Body of pancreas (tissue), 4 donors: ENCODE measurements at regions not wholly inside any gene's neighbourhood (a gene's known extent, or its start where the extent isn't known, plus 50 kb on each side); places are given as distances from the start of the nearest gene placed in this dataset.
"Not testable (repeated sequence)": the region's sequence is repeated elsewhere in the genome, so short reads cannot be mapped to it uniquely, and the experiment has no call there.

Experiments
- ATAC-seq: fragments of 150-250 bp; one replicate; pipeline ENCODE4 v1.9.1; 2016
- DNase-seq, 4 donors: peaks; one replicate each; pipeline ENCODE4 v3.0.0-alpha.2; 2019
- H3K27ac ChIP-seq, 4 donors: fragments of 200-600 bp; sonication (generic); 1 replicate in 3 of 4; 2 replicates in 1 of 4; pipeline versions ENCODE4 v1.5.1 to v1.6.1; 2016 to 2019; ENCODE audit warnings: mild to moderate bottlenecking in 1 of 4, mixed read lengths in 1 of 4, moderate library complexity in 1 of 4
- H3K27me3 ChIP-seq, 2 donors: fragments of 200-600 bp; sonication (generic); one replicate each; pipeline ENCODE4 v1.6.0; 2016; ENCODE audit warnings: mild to moderate bottlenecking in 1 of 2
- H3K36me3 ChIP-seq, 2 donors: fragments of 200-600 bp; sonication (generic); replicated peaks in 1 of 2; 2 replicates each; pipeline ENCODE4 v1.5.1; 2016; ENCODE audit warnings: low read depth in 2 of 2; ENCODE audit not compliant: insufficient read depth in 1 of 2
- H3K4me1 ChIP-seq: fragments of 200-600 bp; sonication (generic); one replicate; pipeline ENCODE4 v1.6.0; 2016
- H3K4me3 ChIP-seq, 2 donors: fragments of 200-600 bp; sonication (generic); 1 replicate in 1 of 2; 2 replicates in 1 of 2; pipeline ENCODE4 v1.5.1; 2016 to 2019
- H3K9me3 ChIP-seq, 3 donors: fragments of 200-600 bp; sonication (generic); 1 replicate in 2 of 3; 2 replicates in 1 of 3; pipeline ENCODE4 v1.5.1; 2016
- CTCF ChIP-seq, 7 experiments: fragments of 450-650 bp in 4 of 7; fragments of 200-600 bp in 3 of 7; sonication (generic) in 3 of 7; IDR thresholded peaks; one replicate each; pipeline ENCODE4 v1.5.1; 2016 to 2019; ENCODE audit warnings: antibody characterized with exemption in 7 of 7
- POLR2A ChIP-seq, 3 donors: fragments of 450-650 bp; IDR thresholded peaks; one replicate each; pipeline ENCODE4 v1.6.1; 2016; ENCODE audit warnings: antibody characterized with exemption in 3 of 3, mild to moderate bottlenecking in 2 of 3
- WGBS, 2 donors: methylation state at CpG; one replicate each; pipeline ENCODE4 v1.1.5; 2017; 5-methylcytosine and 5-hydroxymethylcytosine counted together
- intact Hi-C: fragments of 100-400 bp; cut with DNase I; formaldehyde crosslinking; loops from one replicate; pipeline ENCODE4 v1.15.1; 2023

GRCh38 chr5:61229416-61229815 lies 67.1 kb upstream of the SMIM15 start:
- Histone ChIP-seq H3K4me3 (no peak overlapping the region), H3K4me1 (peaks cover 37% of the 10 kb centered on the region), H3K27ac (peak overlapping the region in 1 of 4 donors; percentile 72), H3K9me3 (no peaks in the 10 kb centered on the region), H3K27me3 (no peaks in the 10 kb centered on the region), H3K36me3 (no peaks in the 10 kb centered on the region)
- intact Hi-C loops = no loop called here
- peak in 3 of 4 donors; percentile 35 to 48 (median 41) for DNase-seq
- 53 to 65% methylated on average over 6 of the region's 6 CpGs for WGBS, 2 donors
- no peak for ATAC-seq
- no peak for TF ChIP-seq POLR2A (IDR thresholded peaks at IDR 0.05)
- TF ChIP-seq CTCF (IDR thresholded peaks at IDR 0.05) = no peak

- ATAC-seq (no peak), DNase-seq (no peak)
- Histone ChIP-seq H3K9me3 (no peaks in the 10 kb centered on the region), H3K4me1 (peaks cover 47% of the 10 kb centered on the region), H3K36me3 (no peaks in the 10 kb centered on the region), H3K27me3 (no peaks in the 10 kb centered on the region), H3K27ac (no peak overlapping the region), H3K4me3 (no peak overlapping the region)
- TF ChIP-seq POLR2A (IDR thresholded peaks at IDR 0.05) (no peak), CTCF (IDR thresholded peaks at IDR 0.05) (no peak)
- WGBS, 2 donors = 85 to 91% methylated on average over 3 of the region's 3 CpGs
- intact Hi-C loops = no loop called here
Observed at GRCh38 chr5:61230492-61230891, 68.2 kb upstream of the SMIM15 start.

GRCh38 chr5:61231813-61232212 lies 69.5 kb upstream of the SMIM15 start:
- no peak overlapping the region for H3K27ac ChIP-seq
- TF ChIP-seq CTCF (IDR thresholded peaks at IDR 0.05) (no peak), POLR2A (IDR thresholded peaks at IDR 0.05) (no peak)
- H3K36me3 ChIP-seq = no peaks in the 10 kb centered on the region
- no peaks in the 10 kb centered on the region for H3K9me3 ChIP-seq
- no peaks in the 10 kb centered on the region for H3K27me3 ChIP-seq
- DNase-seq (no peak), ATAC-seq (no peak)
- H3K4me1 ChIP-seq = peaks cover 47% of the 10 kb centered on the region
- no peak overlapping the region for H3K4me3 ChIP-seq
- intact Hi-C loops = no loop called here

GRCh38 chr5:61232490-61233050 lies 70.3 kb upstream of the SMIM15 start:
- no peaks in the 10 kb centered on the region for H3K36me3 ChIP-seq
- peaks cover 47% of the 10 kb centered on the region for H3K4me1 ChIP-seq
- H3K27ac ChIP-seq = no peak overlapping the region
- no peaks in the 10 kb centered on the region for H3K9me3 ChIP-seq
- intact Hi-C loops = no loop called here
- 81 to 82% methylated on average over 3 of the region's 3 CpGs for WGBS, 2 donors
- ATAC-seq (no peak), DNase-seq (no peak)
- TF ChIP-seq POLR2A (IDR thresholded peaks at IDR 0.05) = no peak
- no peak for TF ChIP-seq CTCF (IDR thresholded peaks at IDR 0.05)
- H3K4me3 ChIP-seq = no peak overlapping the region
- H3K27me3 ChIP-seq = no peaks in the 10 kb centered on the region

- peak overlapping the region; percentile 40 to 62 (median 50) for H3K27ac ChIP-seq
Observed at GRCh38 chr5:61234019-61234418, 71.8 kb upstream of the SMIM15 start.

GRCh38 chr5:61236715-61237114 lies 74.4 kb upstream of the SMIM15 start:
- H3K36me3 ChIP-seq, H3K9me3 ChIP-seq, DNase-seq, H3K4me3 ChIP-seq, ATAC-seq, intact Hi-C loops, H3K27me3 ChIP-seq, H3K27ac ChIP-seq: not testable (repeated sequence)
- 66 to 75% methylated on average over 3 of the region's 3 CpGs for WGBS, 2 donors
- peaks cover 22% of the 10 kb centered on the region for H3K4me1 ChIP-seq

More at GRCh38 chr5:61234019-61234418, 71.8 kb upstream of the SMIM15 start:
- Histone ChIP-seq H3K4me1 (peaks cover 34% of the 10 kb centered on the region), H3K27me3 (no peaks in the 10 kb centered on the region), H3K36me3 (no peaks in the 10 kb centered on the region), H3K9me3 (no peaks in the 10 kb centered on the region), H3K4me3 (no peak overlapping the region)
- intact Hi-C loops = no loop called here
- DNase-seq (peak; percentile 87 to 90 (median 88)), ATAC-seq (peak; percentile 97)
- TF ChIP-seq POLR2A (IDR thresholded peaks at IDR 0.05) (no peak), CTCF (IDR thresholded peaks at IDR 0.05) (no peak)
- 19 to 28% methylated on average over 4 of the region's 4 CpGs for WGBS, 2 donors
